ENCODE measurements at regions not wholly inside any gene's neighbourhood (a gene's known extent, or its start where the extent isn't known, plus 50 kb on each side); places are given as distances from the start of the nearest gene placed in this dataset.
A peak's percentile ranks its signal among the peaks of the same experiment; 100 is the strongest.

DNA sequence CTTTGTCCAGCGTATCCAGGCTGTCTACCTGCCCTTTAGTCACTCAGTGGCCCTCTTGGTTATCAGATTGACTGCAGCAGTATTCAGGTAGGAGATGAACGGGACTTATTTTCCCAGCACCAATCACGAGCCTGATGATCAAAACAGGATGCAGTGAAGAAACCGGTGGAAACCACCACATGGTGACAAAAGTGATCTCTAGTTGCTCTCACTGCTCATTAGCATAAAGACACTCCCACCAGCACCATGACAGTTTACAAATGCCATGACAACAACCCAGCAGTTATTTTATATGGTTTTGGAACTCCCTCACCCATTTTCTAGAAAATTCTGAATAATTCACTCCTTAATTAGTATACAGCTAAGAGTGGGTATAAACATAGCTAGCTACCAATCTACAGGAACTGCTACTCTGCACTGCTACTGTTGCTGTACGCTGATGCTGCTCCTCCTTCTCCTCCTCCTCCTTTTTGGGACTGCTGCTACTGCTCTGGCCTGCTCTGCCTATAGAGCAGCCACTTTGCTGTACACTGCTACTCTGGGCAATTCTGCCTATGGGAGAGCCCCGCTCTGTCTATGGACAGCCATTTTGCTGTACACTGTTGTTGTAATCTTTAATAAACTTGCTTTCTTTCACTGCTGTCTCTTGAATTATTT, 142.5 kb upstream of the SSTR1 start:
- no peak for DNase-seq (ENCODE audit: low spot score)
- H3K27ac Mint-ChIP-seq, result peak overlapping the region; percentile 61
- H4K20me1 ChIP-seq (ENCODE audit: low read depth), result no peaks in the 10 kb centered on the region
- no peaks in the 10 kb centered on the region for H3K79me2 ChIP-seq (ENCODE audit: low read depth)
- H3K4me3 ChIP-seq, result no peak overlapping the region
- no peaks in the 10 kb centered on the region for H3F3A ChIP-seq (ENCODE audit: low read depth)
- no peak overlapping the region for H2AFZ ChIP-seq (replicated peaks)
- H3K9me3 ChIP-seq (ENCODE audit: low read depth), result peaks cover 3% of the 10 kb centered on the region
- H3K36me3 Mint-ChIP-seq, result no peaks in the 10 kb centered on the region
- H3K27ac ChIP-seq, result no peak overlapping the region
- no peaks in the 10 kb centered on the region for H3K36me3 ChIP-seq
- peaks cover 6% of the 10 kb centered on the region for H3K4me1 Mint-ChIP-seq
- no peak overlapping the region for H3K4me3 Mint-ChIP-seq
- H3K4me1 ChIP-seq, result no peaks in the 10 kb centered on the region
- TF ChIP-seq EZH2phosphoT487 (IDR thresholded peaks at IDR 0.05), result no peak
- TF ChIP-seq, protein P1, sequence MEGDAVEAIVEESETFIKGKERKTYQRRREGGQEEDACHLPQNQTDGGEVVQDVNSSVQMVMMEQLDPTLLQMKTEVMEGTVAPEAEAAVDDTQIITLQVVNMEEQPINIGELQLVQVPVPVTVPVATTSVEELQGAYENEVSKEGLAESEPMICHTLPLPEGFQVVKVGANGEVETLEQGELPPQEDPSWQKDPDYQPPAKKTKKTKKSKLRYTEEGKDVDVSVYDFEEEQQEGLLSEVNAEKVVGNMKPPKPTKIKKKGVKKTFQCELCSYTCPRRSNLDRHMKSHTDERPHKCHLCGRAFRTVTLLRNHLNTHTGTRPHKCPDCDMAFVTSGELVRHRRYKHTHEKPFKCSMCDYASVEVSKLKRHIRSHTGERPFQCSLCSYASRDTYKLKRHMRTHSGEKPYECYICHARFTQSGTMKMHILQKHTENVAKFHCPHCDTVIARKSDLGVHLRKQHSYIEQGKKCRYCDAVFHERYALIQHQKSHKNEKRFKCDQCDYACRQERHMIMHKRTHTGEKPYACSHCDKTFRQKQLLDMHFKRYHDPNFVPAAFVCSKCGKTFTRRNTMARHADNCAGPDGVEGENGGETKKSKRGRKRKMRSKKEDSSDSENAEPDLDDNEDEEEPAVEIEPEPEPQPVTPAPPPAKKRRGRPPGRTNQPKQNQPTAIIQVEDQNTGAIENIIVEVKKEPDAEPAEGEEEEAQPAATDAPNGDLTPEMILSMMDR (IDR thresholded peaks at IDR 0.05), result no peak
- no peaks in the 10 kb centered on the region for H3K27me3 ChIP-seq
- H3K27me3 Mint-ChIP-seq (ENCODE audit: insufficient read depth, low read depth), result peaks cover 3% of the 10 kb centered on the region
- no peak overlapping the region for H3K4me2 ChIP-seq
- H3K9ac ChIP-seq, result no peak overlapping the region
- H3K9me3 Mint-ChIP-seq, result peaks cover 8% of the 10 kb centered on the region

GRCh38 chr14:38070061-38070588, 137.6 kb upstream of the SSTR1 start:
- no peaks in the 10 kb centered on the region for H3F3A ChIP-seq (ENCODE audit: low read depth)
- no peak overlapping the region for H3K4me3 ChIP-seq
- no peak overlapping the region for H3K9ac ChIP-seq
- no peaks in the 10 kb centered on the region for H3K9me3 ChIP-seq (ENCODE audit: low read depth)
- Mint-ChIP-seq H3K4me1 (peaks cover 6% of the 10 kb centered on the region), H3K9me3 (no peaks in the 10 kb centered on the region), H3K36me3 (no peaks in the 10 kb centered on the region), H3K4me3 (no peak overlapping the region), H3K27me3 (ENCODE audit: insufficient read depth, low read depth) (no peaks in the 10 kb centered on the region), H3K27ac (no peak overlapping the region)
- no peak overlapping the region for H2AFZ ChIP-seq (replicated peaks)
- no peak overlapping the region for H3K4me2 ChIP-seq
- DNase-seq (ENCODE audit: low spot score), result no peak
- no peaks in the 10 kb centered on the region for H3K4me1 ChIP-seq
- no peak overlapping the region for H3K27ac ChIP-seq
- H3K27me3 ChIP-seq, result no peaks in the 10 kb centered on the region
- H4K20me1 ChIP-seq (ENCODE audit: low read depth), result no peaks in the 10 kb centered on the region
- no peaks in the 10 kb centered on the region for H3K36me3 ChIP-seq
- TF ChIP-seq EZH2 (IDR thresholded peaks at IDR 0.05) (no peak), EZH2phosphoT487 (IDR thresholded peaks at IDR 0.05) (no peak)
- TF ChIP-seq, protein P1 (IDR thresholded peaks at IDR 0.05), result no peak
- no peaks in the 10 kb centered on the region for H3K79me2 ChIP-seq (ENCODE audit: low read depth)

DNA sequence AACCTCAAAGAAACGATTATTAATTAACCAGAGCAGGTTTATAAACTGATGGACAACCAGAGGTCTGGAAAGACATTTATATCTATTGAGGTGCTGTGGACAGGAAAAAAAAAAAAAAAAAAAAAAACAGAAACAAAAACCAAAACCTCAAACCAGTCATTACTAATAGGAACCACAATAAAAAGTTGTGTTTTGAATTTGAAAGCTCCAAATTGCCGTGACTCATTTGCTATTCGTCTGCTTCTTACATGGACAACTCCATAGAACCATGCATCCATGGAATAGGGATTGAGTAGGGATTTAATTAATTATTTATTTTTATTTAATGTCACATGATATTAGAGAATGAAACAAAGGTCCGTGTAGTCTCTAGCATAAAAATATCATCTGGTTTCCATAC, 134.1 kb upstream of the SSTR1 start:
- H3K9ac ChIP-seq, result no peak overlapping the region
- Mint-ChIP-seq H3K9me3 (peaks cover 2% of the 10 kb centered on the region), H3K27ac (no peak overlapping the region), H3K4me3 (no peak overlapping the region), H3K36me3 (no peaks in the 10 kb centered on the region), H3K27me3 (ENCODE audit: insufficient read depth, low read depth) (no peaks in the 10 kb centered on the region), H3K4me1 (no peaks in the 10 kb centered on the region)
- H3K4me2 ChIP-seq, result no peak overlapping the region
- no peaks in the 10 kb centered on the region for H3K79me2 ChIP-seq (ENCODE audit: low read depth)
- H4K20me1 ChIP-seq (ENCODE audit: low read depth), result no peaks in the 10 kb centered on the region
- no peaks in the 10 kb centered on the region for H3F3A ChIP-seq (ENCODE audit: low read depth)
- no peak overlapping the region for H3K27ac ChIP-seq
- H3K36me3 ChIP-seq, result no peaks in the 10 kb centered on the region
- H2AFZ ChIP-seq (replicated peaks), result no peak overlapping the region
- DNase-seq (ENCODE audit: low spot score), result no peak
- no peaks in the 10 kb centered on the region for H3K9me3 ChIP-seq (ENCODE audit: low read depth)
- no peaks in the 10 kb centered on the region for H3K27me3 ChIP-seq
- peaks cover 5% of the 10 kb centered on the region for H3K4me1 ChIP-seq
- TF ChIP-seq EZH2 (IDR thresholded peaks at IDR 0.05) (no peak), EZH2phosphoT487 (IDR thresholded peaks at IDR 0.05) (no peak)
- TF ChIP-seq, protein P1 (IDR thresholded peaks at IDR 0.05), result no peak
- H3K4me3 ChIP-seq, result no peak overlapping the region
